ENCODE measurements at regions not wholly inside any gene's neighbourhood (a gene's known extent, or its start where the extent isn't known, plus 50 kb on each side); places are given as distances from the start of the nearest gene placed in this dataset.
"Not testable (repeated sequence)": the region's sequence is repeated elsewhere in the genome, so short reads cannot be mapped to it uniquely, and the experiment has no call there.

DNA sequence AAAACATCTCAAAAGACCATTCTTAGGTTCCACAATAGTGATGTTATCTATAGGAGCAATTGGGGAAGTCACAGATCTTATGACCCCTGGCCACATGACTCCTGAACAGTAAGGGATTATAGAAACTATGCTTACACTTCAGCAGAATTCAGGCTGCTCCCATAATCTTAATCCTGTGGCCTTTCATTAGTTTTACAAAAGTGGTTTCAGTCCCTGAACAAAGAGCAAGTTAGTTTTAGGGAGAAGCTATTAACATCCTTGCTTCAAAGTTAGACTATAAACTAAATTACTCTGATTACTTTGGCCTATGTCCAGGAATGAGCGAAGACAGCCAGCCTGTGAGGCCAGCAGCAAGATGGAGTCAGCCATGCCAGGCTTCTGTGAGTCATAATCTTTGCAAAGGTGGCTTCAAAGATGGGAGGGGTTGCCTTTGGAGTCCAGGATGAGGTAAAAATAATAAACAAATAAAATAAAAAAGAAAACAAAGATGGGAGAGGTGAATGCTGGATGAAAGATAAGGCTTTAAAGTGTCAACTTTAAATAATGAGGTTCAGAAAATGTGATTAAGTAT is 168.7 kb upstream of the NDUFV2 start:
- peaks cover 2% of the 10 kb centered on the region in 2 donors for H3K4me1 ChIP-seq
- DNase-seq (ENCODE audit: low spot score in 2 of 2) = no peak
- H3K9me3 ChIP-seq = peaks cover 0 to 6% of the 10 kb centered on the region in 2 donors
- H3K36me3 ChIP-seq = no peaks in the 10 kb centered on the region
- TF ChIP-seq, protein P1, sequence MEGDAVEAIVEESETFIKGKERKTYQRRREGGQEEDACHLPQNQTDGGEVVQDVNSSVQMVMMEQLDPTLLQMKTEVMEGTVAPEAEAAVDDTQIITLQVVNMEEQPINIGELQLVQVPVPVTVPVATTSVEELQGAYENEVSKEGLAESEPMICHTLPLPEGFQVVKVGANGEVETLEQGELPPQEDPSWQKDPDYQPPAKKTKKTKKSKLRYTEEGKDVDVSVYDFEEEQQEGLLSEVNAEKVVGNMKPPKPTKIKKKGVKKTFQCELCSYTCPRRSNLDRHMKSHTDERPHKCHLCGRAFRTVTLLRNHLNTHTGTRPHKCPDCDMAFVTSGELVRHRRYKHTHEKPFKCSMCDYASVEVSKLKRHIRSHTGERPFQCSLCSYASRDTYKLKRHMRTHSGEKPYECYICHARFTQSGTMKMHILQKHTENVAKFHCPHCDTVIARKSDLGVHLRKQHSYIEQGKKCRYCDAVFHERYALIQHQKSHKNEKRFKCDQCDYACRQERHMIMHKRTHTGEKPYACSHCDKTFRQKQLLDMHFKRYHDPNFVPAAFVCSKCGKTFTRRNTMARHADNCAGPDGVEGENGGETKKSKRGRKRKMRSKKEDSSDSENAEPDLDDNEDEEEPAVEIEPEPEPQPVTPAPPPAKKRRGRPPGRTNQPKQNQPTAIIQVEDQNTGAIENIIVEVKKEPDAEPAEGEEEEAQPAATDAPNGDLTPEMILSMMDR (IDR thresholded peaks at IDR 0.05) = no peak
- no peaks in the 10 kb centered on the region for H3K27me3 ChIP-seq
- no peak overlapping the region for H3K4me3 ChIP-seq
- intact Hi-C loops (cut with DNase I; ENCODE audit: low total_unique reads) = no loop called here
- no peak overlapping the region for H3K27ac ChIP-seq

DNA sequence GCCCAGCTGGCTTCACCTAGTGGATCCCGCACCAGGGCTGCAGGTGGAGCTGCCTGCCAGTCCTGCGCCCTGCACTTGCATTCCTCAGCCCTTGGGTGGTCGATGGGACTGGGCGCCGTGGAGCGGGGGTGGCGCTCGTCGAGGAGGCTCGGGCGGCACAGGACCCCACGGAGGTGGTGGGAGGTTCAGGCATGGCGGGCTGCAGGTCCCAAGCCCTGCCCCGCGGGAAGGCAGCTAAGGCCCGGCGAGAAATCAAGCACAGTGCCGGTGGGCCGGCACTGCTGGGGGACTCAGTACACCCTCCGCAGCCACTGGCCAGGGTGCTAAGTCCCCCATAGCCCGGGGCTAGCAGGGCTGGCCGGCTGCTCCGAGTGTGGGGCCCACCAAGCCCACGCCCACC is 167.2 kb upstream of the NDUFV2 start:
- H3K4me3 ChIP-seq; H3K27ac ChIP-seq; DNase-seq (ENCODE audit: low spot score in 2 of 2); H3K36me3 ChIP-seq; H3K27me3 ChIP-seq; H3K4me1 ChIP-seq; intact Hi-C loops (cut with DNase I; ENCODE audit: low total_unique reads); H3K9me3 ChIP-seq: not testable (repeated sequence)

DNA sequence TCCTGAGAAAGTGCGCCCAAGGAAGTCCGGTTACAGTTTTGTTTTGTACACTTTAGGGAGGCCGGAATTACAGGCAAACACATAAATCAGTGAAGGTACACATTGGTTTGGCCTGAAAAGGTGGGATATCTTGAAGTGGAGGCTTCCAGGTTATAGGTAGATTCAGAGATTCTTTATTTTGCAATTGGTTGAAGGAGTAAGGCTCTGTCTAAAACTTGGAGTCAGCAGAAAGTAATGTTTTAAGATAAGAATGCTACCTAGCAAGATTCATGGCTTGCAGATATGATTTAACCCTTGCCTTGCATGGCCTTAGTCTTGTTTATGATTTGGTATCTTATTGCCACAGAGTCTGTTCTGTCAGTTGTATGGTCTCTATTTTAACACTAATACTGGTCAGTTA is 165.9 kb upstream of the NDUFV2 start:
- Histone ChIP-seq H3K4me3 (no peak overlapping the region), H3K27me3 (no peaks in the 10 kb centered on the region), H3K9me3 (no peaks in the 10 kb centered on the region), H3K36me3 (no peaks in the 10 kb centered on the region), H3K4me1 (peaks cover 2% of the 10 kb centered on the region in 2 donors), H3K27ac (no peak overlapping the region)
- DNase-seq (ENCODE audit: low spot score in 2 of 2) = no peak
- intact Hi-C loops (cut with DNase I; ENCODE audit: low total_unique reads) = no loop called here
- no peak for TF ChIP-seq POLR2AphosphoS5 (IDR thresholded peaks at IDR 0.05)
- TF ChIP-seq, protein P1 (IDR thresholded peaks at IDR 0.05) = no peak
- no peak for TF ChIP-seq POLR2A (IDR thresholded peaks at IDR 0.05)

DNA sequence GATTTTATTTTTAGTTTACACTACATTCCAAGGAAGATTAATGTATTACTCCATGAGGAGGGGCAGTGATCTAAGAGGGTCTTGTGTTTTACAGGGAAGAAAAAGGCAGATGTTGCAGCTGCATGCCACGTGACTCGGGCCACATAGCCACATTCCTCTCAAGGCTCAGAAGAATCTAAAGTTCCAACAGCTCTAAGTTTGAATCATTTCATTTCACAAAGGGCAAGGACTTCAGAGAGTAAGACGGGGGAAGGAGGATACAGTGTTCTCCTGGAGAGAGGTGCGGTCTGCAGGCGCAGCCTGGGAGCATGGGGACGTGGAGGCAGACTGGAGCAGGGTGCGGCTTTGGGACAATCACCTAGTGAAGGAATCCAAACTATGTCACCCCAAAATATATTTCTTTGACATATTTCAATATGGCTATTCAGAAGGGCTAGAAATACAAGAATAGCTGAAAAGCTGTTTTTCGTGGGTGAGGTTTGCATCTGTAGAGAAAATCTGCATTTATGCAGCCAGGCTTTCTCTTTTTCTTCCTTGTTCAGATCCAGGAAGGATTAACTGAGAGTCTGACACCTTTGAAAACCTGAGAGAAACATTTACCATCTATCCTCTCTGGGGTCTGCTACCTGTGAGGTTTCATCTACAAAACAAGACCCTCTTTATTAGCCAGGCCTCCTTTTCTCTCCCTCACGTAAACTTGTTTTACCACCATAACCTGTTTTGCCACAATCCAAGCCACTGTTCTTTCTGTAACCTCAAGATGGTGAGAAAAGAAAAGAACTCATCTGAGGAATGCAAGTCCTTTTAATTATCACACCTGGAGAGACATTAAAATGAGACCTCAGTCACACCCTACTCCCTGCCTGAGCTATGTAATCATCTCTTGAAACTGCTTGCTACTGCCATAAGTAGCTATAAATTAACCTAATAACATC is 165.1 kb upstream of the NDUFV2 start:
- Histone ChIP-seq H3K9me3 (no peaks in the 10 kb centered on the region), H3K4me1 (peaks cover 2% of the 10 kb centered on the region in 2 donors), H3K27me3 (no peaks in the 10 kb centered on the region), H3K4me3 (no peak overlapping the region), H3K36me3 (no peaks in the 10 kb centered on the region), H3K27ac (no peak overlapping the region)
- intact Hi-C loops (cut with DNase I; ENCODE audit: low total_unique reads) = no loop called here
- TF ChIP-seq, protein P1 (IDR thresholded peaks at IDR 0.05) = no peak
- TF ChIP-seq POLR2AphosphoS5 (IDR thresholded peaks at IDR 0.05) = no peak
- no peak for TF ChIP-seq POLR2A (IDR thresholded peaks at IDR 0.05)
- DNase-seq (ENCODE audit: low spot score in 2 of 2) = no peak

DNA sequence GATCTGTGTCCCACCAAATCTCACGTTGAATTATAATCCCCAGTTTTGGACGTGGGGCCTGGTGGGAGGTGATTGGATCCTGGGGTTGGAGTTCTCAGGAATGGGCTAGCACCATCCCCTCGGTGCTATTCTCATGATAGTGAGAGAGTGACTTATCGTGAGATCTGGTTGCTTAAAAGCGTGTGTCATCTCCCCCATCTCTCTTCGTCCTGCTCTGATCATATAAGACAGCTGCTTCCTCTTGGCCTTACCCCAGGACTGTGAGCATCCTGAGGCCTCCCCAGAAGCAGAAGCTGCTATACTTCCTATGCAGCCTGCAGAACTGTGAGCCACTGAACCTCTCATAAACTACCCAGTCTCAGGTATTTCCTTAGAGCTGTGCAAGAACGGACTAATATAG is 163.7 kb upstream of the NDUFV2 start:
- H3K9me3 ChIP-seq = no peaks in the 10 kb centered on the region
- intact Hi-C loops (cut with DNase I; ENCODE audit: low total_unique reads) = no loop called here
- DNase-seq (ENCODE audit: low spot score in 2 of 2) = no peak
- no peak overlapping the region for H3K4me3 ChIP-seq
- no peaks in the 10 kb centered on the region for H3K27me3 ChIP-seq
- H3K4me1 ChIP-seq = peaks cover 1 to 2% of the 10 kb centered on the region in 2 donors
- no peaks in the 10 kb centered on the region for H3K36me3 ChIP-seq
- H3K27ac ChIP-seq = no peak overlapping the region
- TF ChIP-seq POLR2AphosphoS5 (IDR thresholded peaks at IDR 0.05) (no peak), POLR2A (IDR thresholded peaks at IDR 0.05) (no peak)
- TF ChIP-seq, protein P1 (IDR thresholded peaks at IDR 0.05) = no peak

Data from breast epithelium (tissue), 4 donors.